ENCODE measurements at regions not wholly inside any gene's neighbourhood (a gene's known extent, or its start where the extent isn't known, plus 50 kb on each side); places are given as distances from the start of the nearest gene placed in this dataset.

- no peak for DNase-seq (ENCODE audit: low read depth in 2 of 2, low spot score in 1 of 2)
Observed at GRCh38 chr2:129641371-129641770, 338.1 kb upstream of the RAB6C start.

GRCh38 chr2:129642526-129643043 lies 336.9 kb upstream of the RAB6C start:
- DNase-seq (ENCODE audit: low read depth in 2 of 2, low spot score in 1 of 2), result no peak

- DNase-seq (ENCODE audit: low read depth in 2 of 2, low spot score in 1 of 2), result no peak
Observed at GRCh38 chr2:129645335-129645734, 334.1 kb upstream of the RAB6C start.

DNA sequence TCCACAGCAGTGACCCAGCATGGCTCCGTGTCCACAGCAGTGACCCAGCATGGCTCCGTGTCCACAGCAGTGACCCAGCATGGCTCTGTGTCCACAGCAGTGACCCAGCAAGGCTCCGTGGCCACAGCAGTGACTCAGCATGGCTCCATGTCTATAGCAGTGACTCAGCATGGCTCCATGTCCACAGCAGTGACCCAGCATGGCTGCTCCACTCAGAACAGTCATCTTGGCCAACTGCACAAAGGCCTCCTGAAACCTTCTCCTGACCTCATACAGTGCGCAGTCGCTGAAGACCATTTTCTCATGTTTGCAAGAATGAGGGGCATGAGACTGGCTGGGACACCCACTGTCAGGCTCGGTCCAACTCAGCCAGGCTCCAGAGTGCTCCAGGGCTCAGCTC lies 333.4 kb upstream of the RAB6C start:
- DNase-seq (ENCODE audit: low read depth in 2 of 2, low spot score in 1 of 2), result no peak

GRCh38 chr2:129653246-129653645 lies 326.2 kb upstream of the RAB6C start:
- no peak for DNase-seq (ENCODE audit: low read depth in 2 of 2, low spot score in 1 of 2)

DNA sequence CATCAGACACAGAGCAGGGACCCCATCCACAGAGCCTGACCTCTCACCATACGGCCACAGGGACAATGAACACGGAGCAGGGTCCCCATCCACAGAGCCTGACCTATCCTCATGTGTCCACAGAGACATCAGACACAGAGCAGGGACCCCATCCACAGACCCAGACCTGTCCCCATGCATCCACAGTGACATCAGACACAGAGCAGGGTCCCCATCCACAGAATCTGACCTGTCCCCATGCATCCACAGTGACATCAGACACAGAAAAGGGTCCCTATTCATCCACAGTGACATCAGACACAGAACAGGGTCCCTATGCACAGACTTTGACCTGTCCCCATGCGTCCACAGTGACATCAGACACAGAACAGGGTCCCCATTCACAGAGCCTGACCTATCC lies 325.1 kb upstream of the RAB6C start:
- DNase-seq (ENCODE audit: low read depth in 2 of 2, low spot score in 1 of 2), result no peak

DNA sequence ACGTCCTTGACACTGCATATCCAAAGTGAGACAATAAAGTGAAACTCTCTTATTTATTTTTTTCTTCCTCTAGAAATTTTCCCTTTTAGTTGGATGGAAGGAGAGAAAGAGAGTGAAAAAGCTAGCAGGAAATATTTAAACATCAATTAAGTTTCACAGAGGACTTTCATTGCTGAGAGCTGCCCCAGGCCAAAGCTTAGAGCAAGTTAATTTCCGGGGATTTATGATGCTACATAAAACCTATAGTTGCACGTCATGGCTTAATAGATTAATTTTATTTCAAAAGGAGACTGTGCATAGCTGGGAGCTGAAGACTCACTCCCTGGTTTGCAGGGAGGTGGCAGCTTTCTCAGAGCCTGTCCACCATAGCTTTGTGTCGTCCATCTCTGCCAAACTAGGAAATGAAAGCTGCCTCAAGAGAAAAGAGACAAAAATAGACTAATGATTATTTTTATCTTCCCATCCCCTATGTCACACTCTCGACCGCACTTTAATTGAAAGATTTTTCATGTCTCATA lies 323.3 kb upstream of the RAB6C start:
- no peak for DNase-seq (ENCODE audit: low read depth in 2 of 2, low spot score in 1 of 2)

DNA sequence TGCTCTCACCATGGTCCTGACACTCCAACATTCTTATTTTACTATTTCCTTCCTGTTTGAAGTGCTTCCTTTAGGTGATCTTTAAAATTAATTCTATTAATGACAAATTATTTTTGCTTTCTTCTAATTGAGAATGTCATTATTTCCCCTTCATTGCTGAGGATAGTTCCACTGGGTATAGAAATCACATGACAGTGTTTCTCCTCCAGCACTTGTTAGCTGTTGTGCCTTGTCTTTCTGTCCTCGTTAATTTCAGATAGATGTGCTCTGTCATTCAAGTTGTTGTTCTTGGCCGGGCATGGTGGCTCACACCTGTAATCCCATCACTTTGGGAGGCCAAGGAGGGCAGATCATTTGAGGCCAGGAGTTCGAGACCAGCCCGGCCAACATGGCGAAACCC lies 321.0 kb upstream of the RAB6C start:
- DNase-seq (ENCODE audit: low read depth in 2 of 2, low spot score in 1 of 2), result no peak

DNA sequence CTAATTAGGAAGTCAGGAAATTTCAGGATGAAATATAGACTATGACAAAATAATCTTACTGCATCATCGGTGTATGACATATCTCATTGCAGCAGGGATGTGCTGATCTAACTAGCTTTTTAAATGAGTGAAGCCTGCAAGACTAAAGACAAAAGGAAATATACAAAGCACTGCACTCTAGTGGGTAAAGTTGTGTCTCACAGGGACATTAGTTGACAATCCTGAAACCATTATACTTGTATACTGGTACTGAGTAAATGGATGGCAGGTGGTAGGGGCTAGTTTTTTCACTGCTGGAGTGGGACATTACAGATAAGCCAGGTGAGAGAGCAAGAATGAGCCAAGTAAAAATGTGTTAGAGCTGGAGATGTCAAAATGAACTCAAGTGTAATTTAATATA lies 317.5 kb upstream of the RAB6C start:
- DNase-seq (ENCODE audit: low read depth in 2 of 2, low spot score in 1 of 2), result no peak

- no peak for DNase-seq (ENCODE audit: low read depth in 2 of 2, low spot score in 1 of 2)
Observed at GRCh38 chr2:129667577-129667976, 311.9 kb upstream of the RAB6C start.

DNA sequence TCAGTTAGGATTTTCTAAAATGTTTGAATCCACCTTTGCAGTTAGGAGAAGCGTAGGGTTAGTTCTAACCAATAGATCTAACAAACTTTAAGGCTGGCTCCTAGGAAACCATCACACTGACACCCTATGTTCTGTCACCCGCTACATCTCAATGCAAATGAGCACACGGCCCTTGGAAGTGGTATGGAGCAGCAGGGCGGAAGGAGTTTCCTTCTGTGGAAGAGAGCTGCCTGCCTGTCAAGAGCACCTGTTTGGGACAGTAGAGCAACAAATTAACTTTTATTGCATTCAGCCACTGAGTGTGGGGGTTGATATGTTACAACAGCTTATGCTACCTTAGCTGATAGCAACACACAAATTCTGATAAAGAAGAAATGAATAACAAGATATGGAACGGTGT lies 306.9 kb upstream of the RAB6C start:
- no peak for DNase-seq (ENCODE audit: low read depth in 2 of 2, low spot score in 1 of 2)

DNA sequence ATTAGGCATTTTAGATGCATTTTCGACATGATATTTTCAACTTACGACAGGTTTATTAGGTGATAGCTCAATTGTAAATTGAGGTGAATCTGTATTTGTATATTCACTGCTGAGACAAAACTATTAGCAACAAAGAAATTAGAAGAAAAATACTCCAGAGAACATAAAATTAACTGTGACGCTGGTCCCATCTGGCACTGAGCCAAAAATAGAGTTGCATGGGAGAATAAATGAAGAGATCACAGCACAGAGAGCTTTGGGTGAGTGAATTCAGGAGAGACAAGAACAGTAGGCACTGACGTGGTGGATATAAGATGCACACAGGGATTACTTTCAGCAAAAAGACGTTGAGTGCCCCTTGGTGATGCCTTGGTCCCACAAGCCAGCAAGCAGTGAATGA lies 306.2 kb upstream of the RAB6C start:
- no peak for DNase-seq (ENCODE audit: low read depth in 2 of 2, low spot score in 1 of 2)

- no peak for DNase-seq (ENCODE audit: low read depth in 2 of 2, low spot score in 1 of 2)
Observed at GRCh38 chr2:129673847-129674711, 305.4 kb upstream of the RAB6C start.

DNA sequence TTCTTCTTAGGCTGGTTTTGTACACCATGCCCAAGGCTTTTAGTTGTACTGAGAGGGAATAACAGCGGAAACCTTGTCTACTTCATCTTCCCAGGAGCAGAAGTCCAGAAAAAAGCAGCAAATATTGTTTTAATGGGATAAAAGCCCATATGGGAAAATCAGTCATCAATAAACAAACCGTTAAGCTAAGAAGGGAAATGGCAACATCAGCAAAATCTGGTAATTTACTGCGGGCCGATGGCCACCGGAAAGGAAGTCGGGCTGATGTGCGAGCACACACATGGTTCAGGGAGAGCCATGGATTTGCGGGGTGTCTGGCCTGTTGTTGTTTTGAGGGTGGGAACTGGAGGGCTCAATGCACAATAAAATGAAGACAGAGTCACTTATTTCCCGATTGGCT lies 300.7 kb upstream of the RAB6C start:
- no peak for DNase-seq (ENCODE audit: low read depth in 2 of 2, low spot score in 1 of 2)

DNA sequence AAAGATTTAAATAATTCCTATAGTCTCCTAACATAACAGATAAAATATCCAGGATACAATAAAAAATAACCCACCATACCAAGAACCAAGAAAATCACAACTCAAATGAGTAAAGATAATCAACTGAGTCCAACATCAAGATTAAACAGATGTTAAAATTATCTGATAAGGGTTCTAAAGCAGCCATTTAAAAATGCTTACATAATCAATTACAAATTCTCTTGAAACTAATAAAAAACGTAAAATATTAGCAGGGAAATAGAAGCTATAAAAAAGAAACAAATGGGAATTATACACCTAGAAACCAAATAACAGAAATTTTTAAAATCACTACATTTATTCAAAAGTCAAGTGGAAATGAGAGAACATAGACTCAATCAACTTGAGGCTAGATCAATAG lies 297.7 kb upstream of the RAB6C start:
- DNase-seq (ENCODE audit: low read depth in 2 of 2, low spot score in 1 of 2), result no peak

DNA sequence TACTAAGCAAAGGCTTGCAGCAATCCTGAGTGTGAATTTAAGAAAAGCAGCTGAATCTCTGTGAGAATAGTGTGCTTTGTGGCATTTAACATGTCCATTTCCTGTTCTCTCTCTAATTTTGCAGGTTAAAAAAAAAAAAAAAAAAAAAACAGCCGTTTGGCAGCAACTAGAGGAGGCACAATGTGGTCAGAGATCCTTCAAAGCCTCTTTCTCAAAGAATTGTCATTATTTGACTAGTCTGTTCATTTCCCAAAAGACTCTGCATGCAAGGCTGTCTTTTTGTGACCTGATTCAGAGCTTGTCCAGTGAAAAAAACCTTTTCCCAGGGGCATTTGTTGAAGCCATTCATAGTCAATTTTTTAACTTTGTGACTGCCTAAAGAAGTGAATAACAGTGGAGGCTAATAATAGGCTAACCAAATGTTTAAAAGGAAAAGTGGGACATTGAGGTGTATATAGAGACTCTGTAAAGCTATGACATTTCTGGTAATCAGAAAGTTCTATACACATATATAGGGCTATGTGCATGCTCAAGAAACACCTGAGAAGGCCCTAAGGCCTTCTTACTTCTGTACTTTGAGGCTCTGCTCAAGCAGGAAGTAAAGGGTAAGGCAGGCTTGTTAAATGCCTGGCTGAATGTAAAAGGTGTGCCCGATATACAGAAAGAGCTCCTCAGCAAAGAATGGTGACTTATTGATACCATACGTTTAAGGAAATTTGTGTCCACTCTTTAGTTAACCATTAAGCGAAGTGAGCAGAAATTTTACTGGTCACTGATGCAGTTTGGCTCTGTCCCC lies 289.6 kb upstream of the RAB6C start:
- DNase-seq (ENCODE audit: low read depth in 2 of 2, low spot score in 1 of 2), result no peak

DNA sequence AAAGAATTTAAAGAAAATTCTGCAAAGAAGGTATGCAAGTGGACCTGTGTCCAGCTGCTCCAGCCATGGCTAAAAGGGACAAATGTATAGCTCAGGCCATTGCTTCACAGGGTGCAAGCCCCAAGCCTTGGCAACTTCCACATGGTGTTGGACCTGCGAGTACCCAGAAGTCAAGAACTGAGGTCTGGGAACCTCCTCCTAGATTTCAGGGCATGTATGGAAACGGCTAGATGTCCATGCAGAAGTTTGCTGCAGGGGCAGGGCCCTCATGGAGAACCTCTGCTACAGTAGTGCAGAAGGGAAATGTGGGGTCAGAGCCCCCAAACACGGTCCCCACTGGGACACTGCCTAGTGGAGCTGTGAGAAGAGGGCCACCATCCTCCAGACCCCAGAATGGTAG lies 284.0 kb upstream of the RAB6C start:
- no peak for DNase-seq (ENCODE audit: low read depth in 2 of 2, low spot score in 1 of 2)

DNA sequence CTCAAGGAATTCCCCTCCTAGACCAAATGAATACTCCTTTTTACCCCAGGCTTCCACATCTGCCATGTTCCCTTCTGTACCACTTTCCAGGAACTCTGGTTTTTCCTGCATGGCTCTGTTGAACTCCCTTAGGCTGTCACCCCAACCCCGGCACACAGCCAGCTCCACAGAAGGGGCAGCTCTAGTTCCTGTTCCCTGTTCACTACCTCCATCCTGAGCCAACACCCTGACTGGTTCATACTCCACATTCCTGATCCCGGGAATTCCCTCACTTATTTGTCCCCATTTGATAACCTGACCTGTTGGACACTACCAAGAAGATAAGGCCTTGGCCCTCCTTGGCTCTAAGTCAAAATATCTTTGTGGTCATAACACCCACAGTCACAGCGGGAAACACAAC lies 280.9 kb upstream of the RAB6C start:
- DNase-seq (ENCODE audit: low read depth in 2 of 2, low spot score in 1 of 2), result no peak

- no peak for DNase-seq (ENCODE audit: low read depth in 2 of 2, low spot score in 1 of 2)
Observed at GRCh38 chr2:129699781-129700573, 279.5 kb upstream of the RAB6C start.

DNA sequence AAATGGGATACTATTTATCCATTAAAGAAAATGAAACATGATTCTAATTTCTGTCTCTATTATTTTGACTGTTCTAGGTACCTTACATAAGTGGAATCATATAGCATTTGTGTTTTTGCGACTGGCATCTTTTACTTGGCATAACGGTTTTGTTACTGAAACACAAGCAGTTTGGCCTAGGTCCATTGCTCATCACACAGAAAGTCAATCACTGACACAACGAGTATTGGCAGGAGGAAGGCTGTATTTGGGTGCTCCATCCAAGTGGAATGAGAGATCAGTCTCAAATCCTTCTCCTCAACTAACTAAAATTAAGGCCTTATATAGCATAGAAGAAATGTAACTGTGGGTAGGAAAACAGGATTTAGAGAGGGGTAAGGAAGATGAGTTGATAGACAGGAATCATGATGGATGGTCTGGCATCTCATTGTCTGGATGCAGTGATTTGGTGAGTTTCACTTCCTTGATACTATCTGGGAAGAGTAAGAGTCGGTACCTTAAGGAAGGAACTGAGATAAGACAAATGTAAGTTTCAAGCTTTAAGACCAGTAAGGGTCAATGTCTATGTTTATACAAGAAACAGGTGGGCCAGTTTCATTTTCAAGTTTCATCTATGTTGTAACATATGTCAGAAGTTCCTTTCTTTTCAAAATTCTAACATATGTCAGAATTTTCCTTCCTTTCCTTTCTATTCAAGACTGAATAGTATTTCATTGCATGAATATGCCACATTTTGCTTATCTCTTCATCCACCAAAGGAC lies 276.9 kb upstream of the RAB6C start:
- no peak for DNase-seq (ENCODE audit: low read depth in 2 of 2, low spot score in 1 of 2)

- no peak for DNase-seq (ENCODE audit: low read depth in 2 of 2, low spot score in 1 of 2)
Observed at GRCh38 chr2:129705085-129705484, 274.4 kb upstream of the RAB6C start.
